ENCODE measurements at regions not wholly inside any gene's neighbourhood (a gene's known extent, or its start where the extent isn't known, plus 50 kb on each side); places are given as distances from the start of the nearest gene placed in this dataset.
"Not testable (repeated sequence)": the region's sequence is repeated elsewhere in the genome, so short reads cannot be mapped to it uniquely, and the experiment has no call there.

- TF ChIP-seq, protein P1, sequence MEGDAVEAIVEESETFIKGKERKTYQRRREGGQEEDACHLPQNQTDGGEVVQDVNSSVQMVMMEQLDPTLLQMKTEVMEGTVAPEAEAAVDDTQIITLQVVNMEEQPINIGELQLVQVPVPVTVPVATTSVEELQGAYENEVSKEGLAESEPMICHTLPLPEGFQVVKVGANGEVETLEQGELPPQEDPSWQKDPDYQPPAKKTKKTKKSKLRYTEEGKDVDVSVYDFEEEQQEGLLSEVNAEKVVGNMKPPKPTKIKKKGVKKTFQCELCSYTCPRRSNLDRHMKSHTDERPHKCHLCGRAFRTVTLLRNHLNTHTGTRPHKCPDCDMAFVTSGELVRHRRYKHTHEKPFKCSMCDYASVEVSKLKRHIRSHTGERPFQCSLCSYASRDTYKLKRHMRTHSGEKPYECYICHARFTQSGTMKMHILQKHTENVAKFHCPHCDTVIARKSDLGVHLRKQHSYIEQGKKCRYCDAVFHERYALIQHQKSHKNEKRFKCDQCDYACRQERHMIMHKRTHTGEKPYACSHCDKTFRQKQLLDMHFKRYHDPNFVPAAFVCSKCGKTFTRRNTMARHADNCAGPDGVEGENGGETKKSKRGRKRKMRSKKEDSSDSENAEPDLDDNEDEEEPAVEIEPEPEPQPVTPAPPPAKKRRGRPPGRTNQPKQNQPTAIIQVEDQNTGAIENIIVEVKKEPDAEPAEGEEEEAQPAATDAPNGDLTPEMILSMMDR (IDR thresholded peaks at IDR 0.05; ENCODE audit: low read depth, low read length, missing control alignments), result no peak
- H3K4me3 ChIP-seq (ENCODE audit: low read depth, low read length), result no peak overlapping the region
- no peak for DNase-seq (ENCODE audit: low read depth)
Measured at GRCh38 chr1:5685446-5686040, 306.7 kb downstream of the NPHP4 start.

DNA sequence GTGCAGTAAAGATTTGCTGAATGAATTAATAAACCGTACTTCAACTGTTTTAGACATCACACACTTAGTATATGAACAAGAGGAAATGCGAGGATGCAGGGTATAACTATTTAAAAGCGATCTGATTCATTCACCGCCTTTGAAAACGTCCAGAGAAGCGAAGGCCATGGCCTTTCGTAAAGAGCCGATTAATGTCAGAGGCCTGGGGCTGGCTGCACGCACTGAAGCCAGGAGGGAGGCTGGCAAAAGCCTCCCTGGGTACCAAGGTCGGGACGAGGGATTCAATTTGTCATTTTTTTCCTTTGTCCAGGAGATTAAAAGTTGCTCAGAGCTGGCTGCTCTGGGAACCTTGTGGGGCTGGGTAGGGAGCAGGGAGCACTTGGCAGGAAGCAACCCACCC is 307.4 kb downstream of the NPHP4 start:
- TF ChIP-seq, protein P1 (IDR thresholded peaks at IDR 0.05; ENCODE audit: low read depth, low read length, missing control alignments), result no peak
- H3K4me3 ChIP-seq (ENCODE audit: low read depth, low read length), result no peak overlapping the region
- no peak for DNase-seq (ENCODE audit: low read depth)

- TF ChIP-seq, protein P1 (IDR thresholded peaks at IDR 0.05; ENCODE audit: low read depth, low read length, missing control alignments), result no peak
- H3K4me3 ChIP-seq (ENCODE audit: low read depth, low read length), result no peak overlapping the region
- no peak for DNase-seq (ENCODE audit: low read depth)
Measured at GRCh38 chr1:5683446-5683845, 308.8 kb downstream of the NPHP4 start.

DNA sequence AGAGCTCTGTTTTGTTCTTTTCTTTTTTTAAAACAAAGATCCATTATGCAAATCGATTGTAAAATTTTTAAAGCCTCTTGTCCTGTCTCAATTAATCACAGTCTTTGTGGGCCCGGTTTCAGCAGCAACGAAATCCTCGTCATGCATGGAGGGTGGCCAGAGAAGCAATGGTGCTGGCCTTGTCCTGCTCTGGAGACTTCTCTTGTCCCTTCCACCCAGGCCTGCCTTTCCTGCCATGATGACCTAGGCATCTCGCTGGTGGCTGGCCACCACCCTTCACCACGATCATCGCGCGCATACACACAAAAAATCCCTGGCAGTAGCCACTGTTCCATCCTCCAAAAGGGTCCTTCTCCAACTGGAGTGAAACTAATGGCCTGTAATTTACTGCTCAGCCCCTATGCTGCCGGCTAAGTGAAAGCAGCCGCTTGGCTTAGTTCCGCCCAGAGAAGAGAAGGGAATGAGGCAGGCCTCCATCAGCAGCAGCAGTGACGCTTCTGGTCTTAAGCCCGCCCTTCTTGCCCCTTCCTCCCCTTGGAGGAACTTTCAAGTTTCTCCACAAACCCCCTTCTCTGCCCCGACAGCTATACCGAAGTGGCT is 309.5 kb downstream of the NPHP4 start:
- DNase-seq (ENCODE audit: low read depth), result no peak
- TF ChIP-seq, protein P1 (IDR thresholded peaks at IDR 0.05; ENCODE audit: low read depth, low read length, missing control alignments), result no peak
- no peak overlapping the region for H3K4me3 ChIP-seq (ENCODE audit: low read depth, low read length)

DNA sequence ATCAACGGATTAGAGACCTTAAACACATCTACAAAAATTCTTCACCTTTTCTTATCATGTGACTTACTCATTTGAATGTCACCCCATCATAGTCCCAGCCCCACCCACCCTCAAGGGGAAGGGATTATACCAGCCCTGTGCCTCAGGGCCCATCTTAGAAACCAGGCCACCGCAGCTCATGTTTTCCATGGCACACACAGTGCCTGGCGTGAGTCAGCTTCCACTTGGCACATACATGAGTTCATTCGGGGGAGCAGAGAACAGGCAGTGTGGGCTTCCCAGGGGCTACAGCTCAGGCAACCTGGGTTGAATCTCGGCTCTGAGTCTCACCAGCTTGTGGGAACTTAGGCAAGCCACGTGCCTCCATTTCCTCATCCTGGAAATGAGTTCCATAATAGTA is 310.6 kb downstream of the NPHP4 start:
- H3K4me3 ChIP-seq (ENCODE audit: low read depth, low read length), result no peak overlapping the region
- DNase-seq (ENCODE audit: low read depth), result no peak
- TF ChIP-seq, protein P1 (IDR thresholded peaks at IDR 0.05; ENCODE audit: low read depth, low read length, missing control alignments), result no peak

GRCh38 chr1:5680600-5680999 is 311.6 kb downstream of the NPHP4 start:
- TF ChIP-seq, protein P1 (IDR thresholded peaks at IDR 0.05; ENCODE audit: low read depth, low read length, missing control alignments), result no peak
- no peak overlapping the region for H3K4me3 ChIP-seq (ENCODE audit: low read depth, low read length)
- no peak for DNase-seq (ENCODE audit: low read depth)

- TF ChIP-seq, protein P1 (IDR thresholded peaks at IDR 0.05; ENCODE audit: low read depth, low read length, missing control alignments), result no peak
- no peak overlapping the region for H3K4me3 ChIP-seq (ENCODE audit: low read depth, low read length)
- DNase-seq (ENCODE audit: low read depth), result no peak
Measured at GRCh38 chr1:5678759-5679158, 313.5 kb downstream of the NPHP4 start.

DNA sequence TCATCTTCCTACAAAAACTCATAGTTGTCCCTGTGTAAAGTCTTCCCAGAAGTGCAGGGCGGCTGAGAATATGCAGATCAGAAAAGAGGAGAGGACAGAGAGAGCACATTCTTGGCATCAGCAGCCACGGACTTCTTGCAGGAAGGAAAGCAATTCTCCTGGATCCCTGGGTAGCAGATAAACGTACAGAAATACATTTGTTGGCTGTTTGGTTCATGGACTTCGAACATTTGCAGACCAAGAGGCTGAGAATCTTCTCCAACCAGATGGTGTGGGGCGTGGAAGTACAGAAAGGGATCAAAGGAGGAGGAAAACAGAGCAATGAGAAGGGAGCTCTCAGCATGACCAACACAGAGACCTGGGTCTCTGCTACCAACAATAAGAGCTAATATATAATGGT is 319.9 kb downstream of the NPHP4 start:
- not testable (repeated sequence) for DNase-seq (ENCODE audit: low read depth); H3K4me3 ChIP-seq (ENCODE audit: low read depth, low read length)

Measured in GM12864 (cell line).